Natural killer cell treated with Interleukin-12 subunit alpha and Interleukin-12 subunit beta and Interleukin-15 and Interleukin-18, amount 100 ng/mL, for 72 hours (primary cell): ENCODE measurements at regions not wholly inside any gene's neighbourhood (a gene's known extent, or its start where the extent isn't known, plus 50 kb on each side); places are given as distances from the start of the nearest gene placed in this dataset.
"Not testable (repeated sequence)": the region's sequence is repeated elsewhere in the genome, so short reads cannot be mapped to it uniquely, and the experiment has no call there.

ENCODE experiments used
- ATAC-seq, 2 donors: fragments of 150-1000 bp; cut with Tn5 transposase in 1 of 2; sonication (Bioruptor Pico), chemical (Tn5 transposase) in 1 of 2; 2 replicates each; pipeline ENCODE4 v1.10.0; 2021
- DNase-seq: peaks from one replicate; pipeline ENCODE4 v3.0.0; 2022; ENCODE audit warnings: low spot score
- H3K27ac Mint-ChIP-seq, 2 donors: 1 replicate in 1 of 2; 2 replicates in 1 of 2; pipeline ENCODE4 v1.8.0; 2022; ENCODE audit warnings: mixed read lengths in 2 of 2, mild to moderate bottlenecking in 1 of 2, moderate library complexity in 1 of 2
- H3K27me3 Mint-ChIP-seq, 2 donors: 1 replicate in 1 of 2; 2 replicates in 1 of 2; pipeline ENCODE4 v1.8.0; 2022; ENCODE audit warnings: mixed read lengths in 2 of 2
- H3K36me3 Mint-ChIP-seq: one replicate; pipeline ENCODE4 v1.8.0; 2022; ENCODE audit warnings: mixed read lengths
- H3K4me1 Mint-ChIP-seq, 2 donors: 1 replicate in 1 of 2; 2 replicates in 1 of 2; pipeline ENCODE4 v1.8.0; 2022; ENCODE audit warnings: low read depth in 2 of 2, mixed read lengths in 2 of 2, mild to moderate bottlenecking in 1 of 2
- H3K4me3 Mint-ChIP-seq: one replicate; pipeline ENCODE4 v1.8.0; 2022; ENCODE audit warnings: mixed read lengths
- H3K9me3 Mint-ChIP-seq: 2 replicates; pipeline ENCODE4 v1.8.0; 2022; ENCODE audit warnings: mixed read lengths

DNA sequence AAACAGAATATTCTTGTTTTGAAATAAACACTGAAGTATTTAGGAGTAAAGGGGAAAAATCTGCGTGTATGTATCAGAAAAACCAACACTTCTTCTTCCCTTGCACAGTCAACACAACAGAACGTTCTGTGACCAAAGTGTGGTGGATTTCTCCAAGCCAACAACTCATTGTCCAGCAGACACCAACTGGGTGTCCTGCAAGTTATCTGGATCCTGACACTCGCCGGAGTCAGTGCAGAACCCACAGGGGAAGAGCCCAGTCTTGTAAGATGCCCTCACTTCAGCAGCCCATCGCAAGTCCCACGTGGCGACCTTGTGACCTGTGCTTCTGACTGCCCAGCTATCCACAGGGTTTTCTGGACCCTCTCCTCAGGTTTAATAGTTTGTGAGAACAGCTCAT lies 630.7 kb upstream of the ZFP42 start:
- no peak overlapping the region for H3K27ac Mint-ChIP-seq
- H3K36me3 Mint-ChIP-seq, result peaks cover 5% of the 10 kb centered on the region

GRCh38 chr4:187366530-187366929 lies 629.0 kb upstream of the ZFP42 start:
- ATAC-seq (no peak), DNase-seq (no peak)
- Mint-ChIP-seq H3K4me3 (no peak overlapping the region), H3K27me3 (no peaks in the 10 kb centered on the region), H3K9me3 (peaks cover 10% of the 10 kb centered on the region), H3K27ac (no peak overlapping the region), H3K36me3 (peaks cover 5% of the 10 kb centered on the region), H3K4me1 (no peaks in the 10 kb centered on the region)

More for the DNA sequence above, 630.7 kb upstream of the ZFP42 start:
- H3K9me3 Mint-ChIP-seq, result peaks cover 10% of the 10 kb centered on the region
- no peaks in the 10 kb centered on the region for H3K27me3 Mint-ChIP-seq
- no peak overlapping the region for H3K4me3 Mint-ChIP-seq
- DNase-seq, result no peak
- no peaks in the 10 kb centered on the region for H3K4me1 Mint-ChIP-seq
- ATAC-seq, result no peak

DNA sequence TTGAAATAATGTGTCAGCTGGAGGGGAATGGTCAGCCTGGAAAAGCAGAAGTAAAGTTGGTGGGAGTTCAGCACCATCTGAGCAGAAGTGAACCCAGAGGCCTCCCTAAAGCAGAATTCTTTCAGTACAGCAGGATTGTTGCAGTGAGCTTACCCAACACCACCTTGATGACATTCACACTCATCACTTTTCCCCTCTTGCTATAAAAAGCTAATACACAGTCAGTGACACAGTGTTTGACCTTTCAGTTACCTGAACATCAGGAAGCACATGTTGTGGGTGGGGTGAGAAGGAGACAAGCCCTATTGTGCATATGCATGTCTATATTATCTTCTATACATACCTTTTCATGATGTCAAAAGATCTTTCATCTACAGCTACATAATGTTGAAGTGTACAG lies 624.7 kb upstream of the ZFP42 start:
- no peak for DNase-seq
- peaks cover 11% of the 10 kb centered on the region for H3K9me3 Mint-ChIP-seq
- H3K4me1 Mint-ChIP-seq, result no peaks in the 10 kb centered on the region
- ATAC-seq, result no peak
- no peaks in the 10 kb centered on the region for H3K36me3 Mint-ChIP-seq
- H3K27me3 Mint-ChIP-seq, result no peaks in the 10 kb centered on the region
- no peak overlapping the region for H3K4me3 Mint-ChIP-seq
- no peak overlapping the region for H3K27ac Mint-ChIP-seq

GRCh38 chr4:187378441-187378840 lies 617.1 kb upstream of the ZFP42 start:
- ATAC-seq (no peak), DNase-seq (no peak)
- no peak overlapping the region for H3K4me3 Mint-ChIP-seq
- H3K27me3 Mint-ChIP-seq, result no peaks in the 10 kb centered on the region
- peaks cover 11% of the 10 kb centered on the region for H3K9me3 Mint-ChIP-seq
- peaks cover 6% of the 10 kb centered on the region for H3K36me3 Mint-ChIP-seq
- H3K4me1 Mint-ChIP-seq, result no peaks in the 10 kb centered on the region
- H3K27ac Mint-ChIP-seq, result no peak overlapping the region

GRCh38 chr4:187380181-187380581 lies 615.4 kb upstream of the ZFP42 start:
- Mint-ChIP-seq H3K27ac (no peak overlapping the region), H3K4me3 (no peak overlapping the region), H3K9me3 (peaks cover 16% of the 10 kb centered on the region), H3K27me3 (no peaks in the 10 kb centered on the region), H3K36me3 (peaks cover 6% of the 10 kb centered on the region), H3K4me1 (no peaks in the 10 kb centered on the region)
- ATAC-seq (no peak), DNase-seq (no peak)

- DNase-seq (no peak), ATAC-seq (no peak)
- H3K9me3 Mint-ChIP-seq, result peaks cover 22% of the 10 kb centered on the region
- peaks cover 6% of the 10 kb centered on the region for H3K36me3 Mint-ChIP-seq
- H3K4me1 Mint-ChIP-seq, result no peaks in the 10 kb centered on the region
- H3K27me3 Mint-ChIP-seq, result no peaks in the 10 kb centered on the region
- no peak overlapping the region for H3K4me3 Mint-ChIP-seq
- H3K27ac Mint-ChIP-seq, result no peak overlapping the region
Measured at GRCh38 chr4:187383181-187383580, 612.4 kb upstream of the ZFP42 start.

GRCh38 chr4:187387739-187388138 lies 607.8 kb upstream of the ZFP42 start:
- Mint-ChIP-seq H3K27ac (no peak overlapping the region), H3K27me3 (no peaks in the 10 kb centered on the region), H3K36me3 (no peaks in the 10 kb centered on the region), H3K4me1 (no peaks in the 10 kb centered on the region), H3K9me3 (peaks cover 20% of the 10 kb centered on the region), H3K4me3 (no peak overlapping the region)
- no peak for ATAC-seq
- no peak for DNase-seq

- no peak for ATAC-seq
- Mint-ChIP-seq H3K27me3 (no peaks in the 10 kb centered on the region), H3K27ac (no peak overlapping the region)
Measured at GRCh38 chr4:187389420-187389819, 606.2 kb upstream of the ZFP42 start.

DNA sequence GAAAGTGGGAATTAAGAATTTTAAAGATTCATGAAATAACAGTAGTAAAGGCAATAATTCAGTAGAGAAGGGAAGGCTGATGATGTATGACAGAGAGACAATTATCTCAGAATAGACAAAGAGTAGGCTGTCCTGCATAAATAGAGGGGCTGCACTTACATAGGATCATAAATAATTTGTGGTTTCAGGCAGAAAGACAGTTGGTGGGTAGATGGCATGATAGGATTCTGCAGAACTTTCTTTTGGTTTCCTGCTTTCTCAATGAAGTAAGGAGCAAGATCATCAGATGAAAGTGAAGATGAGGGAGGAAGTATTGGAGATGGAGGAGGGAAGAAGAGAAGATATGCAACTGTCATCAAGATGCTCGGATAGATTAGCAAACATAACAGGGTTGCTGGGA lies 604.9 kb upstream of the ZFP42 start:
- H3K36me3 Mint-ChIP-seq, result no peaks in the 10 kb centered on the region
- no peaks in the 10 kb centered on the region for H3K27me3 Mint-ChIP-seq
- no peak overlapping the region for H3K4me3 Mint-ChIP-seq

More at GRCh38 chr4:187389420-187389819, 606.2 kb upstream of the ZFP42 start:
- Mint-ChIP-seq H3K9me3 (peaks cover 13% of the 10 kb centered on the region), H3K4me3 (no peak overlapping the region), H3K4me1 (no peaks in the 10 kb centered on the region), H3K36me3 (no peaks in the 10 kb centered on the region)
- DNase-seq, result no peak

GRCh38 chr4:187393531-187394344 lies 601.8 kb upstream of the ZFP42 start:
- Mint-ChIP-seq H3K4me3 (no peak overlapping the region), H3K4me1 (no peaks in the 10 kb centered on the region), H3K27ac (no peak overlapping the region), H3K27me3 (no peaks in the 10 kb centered on the region), H3K9me3 (peaks cover 7% of the 10 kb centered on the region), H3K36me3 (no peaks in the 10 kb centered on the region)
- ATAC-seq (no peak), DNase-seq (no peak)

More for the DNA sequence above, 604.9 kb upstream of the ZFP42 start:
- ATAC-seq, result no peak
- Mint-ChIP-seq H3K4me1 (no peaks in the 10 kb centered on the region), H3K27ac (no peak overlapping the region), H3K9me3 (peaks cover 13% of the 10 kb centered on the region)
- no peak for DNase-seq

DNA sequence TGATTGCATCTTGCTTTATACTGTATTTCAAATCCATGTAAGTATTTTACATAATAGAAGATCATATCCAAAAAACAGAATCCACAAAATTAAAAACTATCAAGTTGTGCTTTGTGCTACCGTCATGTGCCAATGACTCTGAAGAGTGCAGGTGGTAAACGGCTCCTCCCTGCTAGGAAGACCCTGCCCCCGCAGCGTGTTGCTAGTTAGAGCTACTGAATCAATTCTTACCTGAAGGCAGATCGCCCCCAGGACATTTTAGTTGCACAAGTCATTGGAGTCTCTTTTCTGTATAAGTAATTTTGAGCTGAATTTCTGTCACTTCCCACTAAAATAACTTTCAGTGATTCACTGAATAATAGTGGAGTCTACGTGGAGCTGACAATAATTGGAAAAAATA lies 599.5 kb upstream of the ZFP42 start:
- ATAC-seq (no peak), DNase-seq (no peak)
- no peaks in the 10 kb centered on the region for H3K27me3 Mint-ChIP-seq
- no peak overlapping the region for H3K27ac Mint-ChIP-seq
- H3K9me3 Mint-ChIP-seq, result peaks cover 20% of the 10 kb centered on the region
- peaks cover 10% of the 10 kb centered on the region for H3K36me3 Mint-ChIP-seq
- no peaks in the 10 kb centered on the region for H3K4me1 Mint-ChIP-seq
- H3K4me3 Mint-ChIP-seq, result no peak overlapping the region

- H3K9me3 Mint-ChIP-seq, result peaks cover 28% of the 10 kb centered on the region
- ATAC-seq, DNase-seq, H3K27me3 Mint-ChIP-seq, H3K27ac Mint-ChIP-seq, H3K4me3 Mint-ChIP-seq, H3K4me1 Mint-ChIP-seq: not testable (repeated sequence)
- H3K36me3 Mint-ChIP-seq, result peaks cover 11% of the 10 kb centered on the region
Measured at GRCh38 chr4:187408447-187408846, 587.1 kb upstream of the ZFP42 start.

DNA sequence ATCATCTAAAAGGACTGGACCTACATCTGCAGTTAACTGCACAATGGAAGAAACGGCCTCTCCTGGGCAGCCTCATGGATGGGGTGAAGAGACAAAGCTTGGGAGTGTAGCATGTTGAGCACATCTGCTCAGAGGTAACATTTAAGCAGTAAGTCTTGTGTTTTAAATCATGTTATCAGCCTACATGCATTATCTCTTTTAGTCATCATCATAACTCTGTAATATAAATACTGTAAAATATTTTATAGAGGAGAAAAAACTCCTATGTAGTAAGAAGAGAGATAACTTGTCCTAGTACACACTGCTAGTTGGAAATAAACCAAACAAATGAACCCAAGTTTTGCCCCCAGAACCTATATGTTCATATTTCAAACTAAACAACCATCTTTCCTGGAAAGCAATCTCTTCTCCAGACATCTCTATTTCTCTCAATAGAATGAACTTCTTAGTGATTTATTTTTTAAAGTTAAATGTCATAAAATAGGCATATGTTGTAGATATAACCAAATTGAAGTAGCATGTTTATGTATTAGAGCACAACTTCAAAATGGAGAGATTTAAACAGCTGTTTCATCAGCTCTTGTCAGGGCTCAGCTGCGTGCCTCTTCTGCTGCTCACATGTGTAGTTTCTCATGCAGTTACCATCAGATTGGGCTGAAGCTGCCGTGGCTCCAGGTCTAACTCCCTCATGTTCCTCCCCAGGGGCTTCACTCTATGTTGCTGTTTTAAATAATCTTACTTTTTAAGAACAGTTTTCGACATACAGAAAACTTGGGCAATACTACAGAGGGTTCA lies 581.8 kb upstream of the ZFP42 start:
- Mint-ChIP-seq H3K27ac (no peak overlapping the region), H3K9me3 (peaks cover 11% of the 10 kb centered on the region), H3K4me1 (no peaks in the 10 kb centered on the region), H3K36me3 (peaks cover 5% of the 10 kb centered on the region), H3K27me3 (no peaks in the 10 kb centered on the region), H3K4me3 (no peak overlapping the region)
- ATAC-seq (no peak), DNase-seq (no peak)

DNA sequence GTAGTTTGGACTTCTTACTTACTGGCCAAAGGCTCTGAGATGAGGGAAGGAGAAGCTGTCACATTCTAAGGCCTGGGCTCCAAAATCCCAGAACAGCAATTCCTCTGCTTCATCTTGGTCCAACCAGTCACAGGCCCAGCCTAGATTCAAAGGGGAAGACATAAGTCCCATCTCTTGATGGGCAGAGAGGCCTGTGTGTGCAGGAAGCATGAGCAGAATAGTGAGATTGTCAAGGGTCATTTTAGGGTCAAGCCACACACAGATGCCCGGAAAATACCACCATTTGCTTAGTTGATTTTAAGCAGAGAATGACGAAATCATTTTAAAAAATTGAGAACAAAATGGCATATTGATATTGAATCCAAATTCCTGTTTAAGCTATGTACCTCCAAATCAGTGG lies 580.9 kb upstream of the ZFP42 start:
- no peak overlapping the region for H3K27ac Mint-ChIP-seq
- no peaks in the 10 kb centered on the region for H3K4me1 Mint-ChIP-seq
- H3K4me3 Mint-ChIP-seq, result no peak overlapping the region
- no peak for DNase-seq
- H3K27me3 Mint-ChIP-seq, result no peaks in the 10 kb centered on the region
- no peak for ATAC-seq
- H3K36me3 Mint-ChIP-seq, result peaks cover 5% of the 10 kb centered on the region
- H3K9me3 Mint-ChIP-seq, result peaks cover 11% of the 10 kb centered on the region
